C1 segment of cervical spinal cord (tissue), 14 donors: ENCODE measurements at regions not wholly inside any gene's neighbourhood (a gene's known extent, or its start where the extent isn't known, plus 50 kb on each side); places are given as distances from the start of the nearest gene placed in this dataset.

Experiments used
- DNase-seq, 14 donors: peaks; one replicate each; lab custom pipeline; 2025; lab: John Stamatoyannopoulos, UW

GRCh38 chr5:39485079-39485478, 60.3 kb upstream of the DAB2 start:
- no peak for DNase-seq

- DNase-seq, result no peak
These were observed 59.9 kb upstream of the DAB2 start for GRCh38 chr5:39484673-39485072.

- DNase-seq, result no peak
These were observed 57.3 kb upstream of the DAB2 start for GRCh38 chr5:39482098-39482497.

GRCh38 chr5:39479537-39479936, 54.8 kb upstream of the DAB2 start:
- no peak for DNase-seq

- no peak for DNase-seq
These were observed 54.1 kb upstream of the DAB2 start for GRCh38 chr5:39478863-39479262.

- DNase-seq, result no peak
These were observed 52.1 kb upstream of the DAB2 start for GRCh38 chr5:39476843-39477220.

- no peak for DNase-seq
These were observed 51.4 kb upstream of the DAB2 start for GRCh38 chr5:39475881-39476842.

GRCh38 chr5:39475159-39475571, 50.4 kb upstream of the DAB2 start:
- no peak for DNase-seq
